Mesendoderm (in vitro differentiated cells): ENCODE measurements at regions not wholly inside any gene's neighbourhood (a gene's known extent, or its start where the extent isn't known, plus 50 kb on each side); places are given as distances from the start of the nearest gene placed in this dataset.

Experiments used
- DNase-seq: peaks from one replicate; pipeline ENCODE4 v3.0.0; 2013
- H2AK5ac ChIP-seq: 2 replicates; pipeline ENCODE4 v1.6.1; 2013; ENCODE audit warnings: low read length, inconsistent platforms
- H2BK120ac ChIP-seq: 2 replicates; pipeline ENCODE4 v1.6.1; 2013; ENCODE audit warnings: low read depth, mild to moderate bottlenecking, low read length, moderate library complexity, mixed read lengths
- H2BK15ac ChIP-seq: replicated peaks from 2 replicates; pipeline ENCODE4 v1.6.1; 2013; ENCODE audit warnings: low read depth, mild to moderate bottlenecking, moderate library complexity
- H2BK5ac ChIP-seq: 2 replicates; pipeline ENCODE4 v1.6.1; 2013; ENCODE audit warnings: low read length, inconsistent platforms
- H3K18ac ChIP-seq: 2 replicates; pipeline ENCODE4 v1.6.1; 2013; ENCODE audit warnings: mild to moderate bottlenecking, low read length, mixed read lengths
- H3K23ac ChIP-seq: one replicate; pipeline ENCODE4 v1.6.1; 2013; ENCODE audit warnings: low read length
- H3K27ac ChIP-seq: 2 replicates; pipeline ENCODE4 v1.5.1; 2013; ENCODE audit warnings: low read depth, mild to moderate bottlenecking, inconsistent platforms, low read length, moderate library complexity
- H3K27me3 ChIP-seq: 2 replicates; pipeline ENCODE4 v1.6.1; 2013; ENCODE audit warnings: low read length, control low read depth, mild to moderate bottlenecking, inconsistent platforms; ENCODE audit not compliant: insufficient read depth, poor library complexity
- H3K36me3 ChIP-seq: 2 replicates; pipeline ENCODE4 v1.6.1; 2013; ENCODE audit warnings: low read length, inconsistent platforms; ENCODE audit not compliant: control insufficient read depth, insufficient read depth
- H3K4ac ChIP-seq: one replicate; pipeline ENCODE4 v1.6.1; 2013; ENCODE audit warnings: low read depth, mild to moderate bottlenecking, low read length, moderate library complexity
- H3K4me1 ChIP-seq: 2 replicates; pipeline ENCODE4 v1.6.1; 2013; ENCODE audit warnings: low read depth, low read length, inconsistent platforms; ENCODE audit not compliant: control insufficient read depth
- H3K4me2 ChIP-seq: 2 replicates; pipeline ENCODE4 v1.6.1; 2013; ENCODE audit warnings: low read length
- H3K4me3 ChIP-seq: 2 replicates; pipeline ENCODE4 v1.5.1; 2013; ENCODE audit warnings: mild to moderate bottlenecking, low read length
- H3K56ac ChIP-seq: one replicate; pipeline ENCODE4 v1.6.1; 2013; ENCODE audit warnings: low read length
- H3K79me1 ChIP-seq: 2 replicates; pipeline ENCODE4 v1.6.1; 2013; ENCODE audit warnings: low read length, inconsistent platforms
- H3K79me2 ChIP-seq: 2 replicates; pipeline ENCODE4 v1.6.1; 2013; ENCODE audit warnings: mild to moderate bottlenecking, low read length; ENCODE audit not compliant: control insufficient read depth, insufficient read depth
- H3K9ac ChIP-seq: 2 replicates; pipeline ENCODE4 v1.6.1; 2013; ENCODE audit warnings: low read length, inconsistent platforms
- H4K5ac ChIP-seq: one replicate; pipeline ENCODE4 v1.6.1; 2013; ENCODE audit warnings: low read length
- H4K8ac ChIP-seq: one replicate; pipeline ENCODE4 v1.6.1; 2013; ENCODE audit warnings: low read depth, mild to moderate bottlenecking, control low read depth, low read length, moderate library complexity
- WGBS: extraction: QIAGEN DNeasy Blood & Tissue Kit; methylation state at CpG from one replicate; pipeline ENCODE4 v1.1.7; 2013; ENCODE audit warnings: low lambda C conversion rate, missing lambda C conversion rate; ENCODE audit not compliant: insufficient coverage; ENCODE audit errors: extremely low coverage; 5-methylcytosine and 5-hydroxymethylcytosine counted together

DNA sequence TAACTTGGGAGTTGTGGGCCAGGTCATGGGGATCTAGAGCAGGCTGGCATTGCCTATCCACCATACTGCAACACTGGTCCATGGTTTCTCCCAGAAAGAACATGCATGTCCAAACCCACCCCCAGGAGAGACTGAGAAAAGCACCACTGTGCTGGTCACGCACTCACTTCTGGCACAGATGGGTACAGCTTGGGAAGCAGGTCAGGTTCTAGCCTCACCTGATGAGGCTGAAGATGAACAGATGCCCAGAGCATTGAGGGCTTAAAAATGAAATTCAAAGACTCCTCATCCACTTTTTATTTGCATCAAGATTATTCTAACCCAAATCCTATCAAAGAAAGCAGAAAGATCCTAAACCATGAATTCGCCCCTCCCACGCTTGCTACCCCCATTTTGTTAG, 125.9 kb upstream of the RAI2 start:
- Histone ChIP-seq H3K56ac (no peak overlapping the region), H3K79me1 (no peaks in the 10 kb centered on the region), H3K79me2 (no peaks in the 10 kb centered on the region), H4K5ac (no peak overlapping the region), H3K9ac (no peak overlapping the region), H3K4me1 (no peaks in the 10 kb centered on the region), H3K23ac (no peak overlapping the region), H3K36me3 (no peaks in the 10 kb centered on the region), H2BK120ac (no peak overlapping the region), H3K27ac (no peak overlapping the region), H3K4ac (no peak overlapping the region), H2AK5ac (no peak overlapping the region), H2BK5ac (no peak overlapping the region), H3K4me3 (no peak overlapping the region), H3K18ac (no peak overlapping the region), H3K4me2 (no peak overlapping the region), H4K8ac (no peak overlapping the region), H2BK15ac (no peak overlapping the region), H3K27me3 (no peaks in the 10 kb centered on the region)
- DNase-seq: no peak
- WGBS: no CpG with 5 or more reads among the region's 3 CpGs

DNA sequence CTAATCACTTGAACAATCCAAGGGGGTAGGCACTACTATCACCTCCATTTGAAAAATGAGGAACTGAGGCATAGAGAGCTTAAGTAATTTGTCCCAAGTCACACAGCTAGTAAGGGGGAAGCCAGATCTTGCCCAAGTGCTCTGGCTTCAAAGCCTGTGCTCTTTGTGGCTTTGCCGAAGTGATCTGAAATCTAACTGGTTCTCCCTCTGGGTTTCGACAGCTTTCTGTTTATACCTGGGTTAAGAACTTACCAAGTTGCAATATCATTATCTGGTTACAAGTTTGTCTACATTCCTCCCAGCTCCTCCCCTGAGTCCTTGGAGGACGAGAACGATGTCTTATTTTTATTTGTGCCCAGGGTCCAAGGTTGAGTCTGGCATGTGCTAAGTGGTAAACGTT, 125.3 kb upstream of the RAI2 start:
- Histone ChIP-seq H3K23ac (no peak overlapping the region), H3K9ac (no peak overlapping the region), H3K4me1 (no peaks in the 10 kb centered on the region), H3K27ac (no peak overlapping the region), H3K79me2 (no peaks in the 10 kb centered on the region), H3K36me3 (no peaks in the 10 kb centered on the region), H4K5ac (no peak overlapping the region), H3K56ac (no peak overlapping the region), H4K8ac (no peak overlapping the region), H3K18ac (no peak overlapping the region), H2BK120ac (no peak overlapping the region), H2BK15ac (no peak overlapping the region), H3K4me3 (no peak overlapping the region), H3K27me3 (no peaks in the 10 kb centered on the region), H3K4me2 (no peak overlapping the region), H2BK5ac (no peak overlapping the region), H3K4ac (no peak overlapping the region), H2AK5ac (no peak overlapping the region), H3K79me1 (no peaks in the 10 kb centered on the region)
- DNase-seq: no peak
- WGBS: no CpG with 5 or more reads among the region's 5 CpGs

DNA sequence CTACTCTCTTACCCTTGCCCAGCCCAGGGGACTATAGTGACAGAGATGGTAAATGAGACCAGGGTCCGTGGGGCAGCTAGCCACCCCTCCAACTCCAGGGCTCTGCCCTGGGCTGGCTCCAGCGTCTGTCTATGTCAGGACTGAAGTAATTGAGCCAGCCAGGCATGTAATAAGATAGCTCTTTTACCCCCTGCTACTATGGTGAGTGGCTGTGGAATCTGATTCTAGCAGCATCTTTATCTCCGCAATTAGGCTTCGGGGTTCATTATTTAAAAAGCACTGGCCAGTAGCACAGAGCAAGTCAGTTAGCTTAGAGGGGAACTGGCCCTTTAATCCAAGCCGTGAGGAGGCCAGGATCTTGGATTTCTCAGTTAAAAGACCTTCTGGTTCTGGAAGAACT, 123.3 kb upstream of the RAI2 start:
- DNase-seq: peak; percentile 8
- H3K4ac ChIP-seq: no peak overlapping the region
- H3K18ac ChIP-seq: no peak overlapping the region
- no peak overlapping the region for H3K9ac ChIP-seq
- no peaks in the 10 kb centered on the region for H3K27me3 ChIP-seq
- H2BK5ac ChIP-seq: no peak overlapping the region
- no peak overlapping the region for H2BK120ac ChIP-seq
- no peak overlapping the region for H3K23ac ChIP-seq
- H4K8ac ChIP-seq: no peak overlapping the region
- no peaks in the 10 kb centered on the region for H3K4me1 ChIP-seq
- H4K5ac ChIP-seq: no peak overlapping the region
- no peak overlapping the region for H3K4me2 ChIP-seq
- H2BK15ac ChIP-seq: no peak overlapping the region
- no peak overlapping the region for H3K56ac ChIP-seq
- no CpG with 5 or more reads among the region's 5 CpGs for WGBS
- no peak overlapping the region for H3K27ac ChIP-seq
- H3K79me1 ChIP-seq: no peaks in the 10 kb centered on the region
- H3K79me2 ChIP-seq: no peaks in the 10 kb centered on the region
- H3K4me3 ChIP-seq: no peak overlapping the region
- H2AK5ac ChIP-seq: no peak overlapping the region
- H3K36me3 ChIP-seq: no peaks in the 10 kb centered on the region

DNA sequence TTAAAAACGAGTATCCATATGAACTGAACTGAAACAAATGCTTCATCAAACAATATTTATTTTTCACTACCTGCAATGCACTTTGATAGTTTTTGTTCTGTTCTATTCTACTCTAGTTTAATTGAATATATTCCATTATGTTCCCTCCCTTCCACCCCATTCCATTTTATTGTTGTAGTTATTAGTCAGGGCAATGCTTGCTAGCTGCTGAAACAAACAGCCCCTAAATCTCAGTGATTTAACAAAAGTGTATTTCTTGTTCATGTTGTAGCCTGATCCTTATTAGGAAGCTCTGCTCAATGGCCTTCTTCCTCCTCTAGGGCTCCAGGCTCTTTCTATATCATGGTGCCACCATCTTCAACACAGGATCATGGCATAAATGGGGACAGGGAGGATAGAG, 122.3 kb upstream of the RAI2 start:
- Histone ChIP-seq H2BK120ac (no peak overlapping the region), H2BK15ac (no peak overlapping the region), H3K23ac (no peak overlapping the region), H2BK5ac (no peak overlapping the region), H4K5ac (no peak overlapping the region), H3K27ac (no peak overlapping the region), H4K8ac (no peak overlapping the region), H3K79me1 (no peaks in the 10 kb centered on the region), H2AK5ac (no peak overlapping the region), H3K4me2 (no peak overlapping the region), H3K4ac (no peak overlapping the region), H3K4me3 (no peak overlapping the region), H3K4me1 (no peaks in the 10 kb centered on the region), H3K79me2 (no peaks in the 10 kb centered on the region), H3K56ac (no peak overlapping the region), H3K36me3 (no peaks in the 10 kb centered on the region), H3K18ac (no peak overlapping the region), H3K27me3 (no peaks in the 10 kb centered on the region), H3K9ac (no peak overlapping the region)
- no peak for DNase-seq
- no CpG with 5 or more reads among the region's 1 CpG for WGBS

DNA sequence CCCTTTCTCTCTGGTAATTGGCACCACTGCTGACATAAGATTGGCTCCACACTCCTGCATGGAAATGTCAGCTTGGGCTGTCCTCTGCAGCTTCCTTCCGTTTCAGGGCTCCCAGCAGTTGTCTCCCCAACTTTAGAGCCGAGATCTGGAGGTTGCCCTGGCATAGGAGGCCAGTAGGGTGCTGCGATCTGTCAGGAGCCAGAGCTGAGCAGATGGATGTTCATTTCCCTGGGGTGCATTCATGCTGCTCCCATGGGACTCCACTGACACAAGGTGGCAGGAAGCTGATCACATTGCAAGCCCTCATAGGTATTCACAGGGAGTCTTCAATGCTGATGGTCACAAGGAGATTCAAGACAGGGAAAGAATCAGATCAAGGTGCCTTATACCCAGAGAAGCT, 116.6 kb upstream of the RAI2 start:
- H2BK120ac ChIP-seq: no peak overlapping the region
- H2AK5ac ChIP-seq: no peak overlapping the region
- no peaks in the 10 kb centered on the region for H3K79me1 ChIP-seq
- H2BK15ac ChIP-seq: no peak overlapping the region
- H3K4me1 ChIP-seq: no peaks in the 10 kb centered on the region
- H3K36me3 ChIP-seq: no peaks in the 10 kb centered on the region
- H3K9ac ChIP-seq: no peak overlapping the region
- H3K4me2 ChIP-seq: no peak overlapping the region
- H3K27ac ChIP-seq: no peak overlapping the region
- H2BK5ac ChIP-seq: no peak overlapping the region
- H3K23ac ChIP-seq: no peak overlapping the region
- no peak overlapping the region for H4K5ac ChIP-seq
- H3K56ac ChIP-seq: no peak overlapping the region
- no CpG with 5 or more reads among the region's 3 CpGs for WGBS
- H3K4me3 ChIP-seq: no peak overlapping the region
- H4K8ac ChIP-seq: no peak overlapping the region
- no peaks in the 10 kb centered on the region for H3K27me3 ChIP-seq
- no peaks in the 10 kb centered on the region for H3K79me2 ChIP-seq
- no peak for DNase-seq
- H3K18ac ChIP-seq: no peak overlapping the region
- H3K4ac ChIP-seq: no peak overlapping the region

DNA sequence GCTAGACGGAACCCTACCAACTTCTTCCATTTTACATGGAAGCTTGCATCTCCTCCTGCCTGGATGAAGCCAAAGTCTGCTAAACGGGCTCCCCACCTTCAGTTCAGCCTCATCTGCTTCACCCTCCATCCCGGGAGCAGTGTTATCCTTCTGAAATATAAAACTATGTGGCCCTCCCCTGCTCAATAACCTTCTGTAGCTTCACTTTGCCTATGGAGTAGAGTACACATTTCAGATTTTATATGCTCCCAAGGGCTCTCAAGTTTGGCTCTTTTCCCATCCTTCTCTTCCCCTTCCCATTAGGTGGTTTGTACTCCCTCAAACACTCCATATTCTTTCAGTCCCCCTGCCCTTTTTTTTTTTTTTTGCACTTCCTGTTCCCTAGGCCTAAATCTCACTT, 115.9 kb upstream of the RAI2 start:
- Histone ChIP-seq H2BK5ac (no peak overlapping the region), H3K79me1 (no peaks in the 10 kb centered on the region), H2BK120ac (no peak overlapping the region), H3K4me3 (no peak overlapping the region), H3K27ac (no peak overlapping the region), H3K4me2 (no peak overlapping the region), H3K56ac (no peak overlapping the region), H3K27me3 (no peaks in the 10 kb centered on the region), H3K9ac (no peak overlapping the region), H3K18ac (no peak overlapping the region), H3K36me3 (no peaks in the 10 kb centered on the region), H3K4me1 (no peaks in the 10 kb centered on the region), H2AK5ac (no peak overlapping the region), H3K4ac (no peak overlapping the region), H3K79me2 (no peaks in the 10 kb centered on the region), H4K8ac (no peak overlapping the region), H3K23ac (no peak overlapping the region), H4K5ac (no peak overlapping the region), H2BK15ac (no peak overlapping the region)
- WGBS: no CpG with 5 or more reads among the region's 3 CpGs
- DNase-seq: no peak
